NCI-H2227 treated with DMSO at 0.1 percent for 48 hours (cell line): ENCODE measurements at regions not wholly inside any gene's neighbourhood (a gene's known extent, or its start where the extent isn't known, plus 50 kb on each side); places are given as distances from the start of the nearest gene placed in this dataset.
"Not testable (repeated sequence)": the region's sequence is repeated elsewhere in the genome, so short reads cannot be mapped to it uniquely, and the experiment has no call there.

Experiments used
- DNase-seq: peaks from one replicate; lab custom pipeline; 2025; lab: John Stamatoyannopoulos, UW

DNA sequence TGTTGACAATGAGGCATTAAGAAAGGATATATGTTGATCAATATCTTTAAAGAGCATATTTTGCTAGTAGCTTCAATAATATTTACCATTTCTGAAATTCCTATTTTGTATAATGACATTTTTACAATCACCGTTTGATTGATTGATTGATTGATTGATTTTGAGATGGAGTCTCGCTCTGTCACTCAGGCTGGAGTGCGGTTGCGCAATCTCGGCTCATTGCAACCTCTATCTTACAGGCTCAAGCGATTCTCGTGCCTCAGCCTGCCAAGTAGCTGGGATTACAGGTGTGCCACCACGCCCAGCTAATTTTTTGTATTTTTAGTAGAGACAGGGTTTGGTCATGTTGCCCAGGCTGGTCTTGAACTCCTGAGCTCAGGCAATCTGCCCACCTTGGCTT lies 150.9 kb upstream of the TEX13D start:
- DNase-seq = not testable (repeated sequence)

DNA sequence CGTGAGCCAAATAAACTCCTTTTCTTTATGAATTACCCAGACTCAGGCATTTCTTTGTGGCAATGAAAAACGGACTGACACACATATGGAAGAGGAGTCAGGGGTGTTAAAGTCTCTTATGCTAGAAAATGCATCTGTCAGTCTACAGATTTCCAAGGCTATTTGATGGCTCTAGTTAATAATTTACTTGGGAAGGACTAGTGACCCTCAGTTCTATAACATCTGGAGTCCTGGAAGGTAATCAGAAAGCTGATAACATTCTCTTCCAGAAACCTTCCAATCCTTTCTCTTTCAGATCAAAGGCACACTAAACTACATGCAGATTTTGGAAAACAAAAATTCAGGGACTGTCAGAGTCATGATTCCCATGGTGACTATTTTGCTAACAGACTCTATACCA lies 142.0 kb upstream of the TEX13D start:
- DNase-seq = no peak

DNA sequence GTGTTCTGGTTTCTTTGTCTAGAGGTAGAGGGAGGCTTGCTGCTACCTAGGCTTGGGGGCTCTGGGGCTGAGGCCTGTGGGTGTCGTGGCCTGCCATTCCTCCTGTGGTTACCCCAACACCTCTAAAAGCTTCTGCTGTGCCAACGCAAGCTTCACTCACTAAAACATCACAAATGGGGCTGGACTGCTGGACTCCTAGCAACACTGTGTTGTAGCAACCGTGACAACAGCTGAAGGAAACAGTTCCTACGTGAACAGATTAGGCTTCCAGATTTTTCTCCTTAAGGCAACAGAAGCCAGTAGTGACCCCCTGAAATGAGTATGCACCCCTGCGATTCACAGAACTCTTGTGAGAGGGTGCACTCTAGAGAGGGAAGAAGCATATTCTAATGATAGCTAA lies 138.3 kb upstream of the TEX13D start:
- DNase-seq = no peak

DNA sequence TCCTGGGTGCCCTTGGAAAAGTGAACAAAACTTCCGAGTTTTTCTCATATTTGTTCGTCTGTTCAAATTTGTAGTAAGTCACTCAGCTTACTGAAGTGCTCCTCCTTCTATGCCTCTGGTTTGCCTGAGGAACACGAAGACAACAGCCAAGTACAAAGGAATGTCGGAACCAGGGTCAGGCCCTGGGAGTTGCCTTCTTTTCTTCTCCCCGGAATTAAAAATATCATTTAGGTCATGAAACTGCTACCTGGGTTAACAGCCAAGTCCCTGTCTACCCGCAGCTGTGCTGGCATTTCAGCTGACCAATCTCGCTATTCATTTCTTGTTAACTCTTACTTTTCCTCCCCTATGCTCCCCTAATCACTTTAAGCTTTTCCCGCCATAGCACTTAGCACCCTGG lies 137.6 kb upstream of the TEX13D start:
- DNase-seq = no peak

DNA sequence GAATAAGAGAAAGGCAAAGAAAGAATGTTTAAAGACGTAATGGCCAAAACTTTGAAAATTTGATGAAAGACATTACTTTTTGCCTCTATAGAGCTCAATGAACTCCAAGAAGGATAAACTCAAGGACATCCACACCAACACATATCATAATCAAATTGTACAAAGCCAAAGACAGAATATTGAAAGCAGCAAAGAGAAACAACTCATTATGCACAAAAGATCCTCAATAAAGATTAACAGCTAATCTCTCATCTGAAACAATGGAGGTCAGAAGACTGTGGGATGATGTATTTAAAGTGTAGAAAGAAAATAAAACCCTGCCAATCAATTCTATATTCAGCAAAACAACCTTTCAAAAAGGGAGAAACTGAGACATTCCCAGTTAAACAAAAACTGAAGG lies 129.1 kb upstream of the TEX13D start:
- no peak for DNase-seq

DNA sequence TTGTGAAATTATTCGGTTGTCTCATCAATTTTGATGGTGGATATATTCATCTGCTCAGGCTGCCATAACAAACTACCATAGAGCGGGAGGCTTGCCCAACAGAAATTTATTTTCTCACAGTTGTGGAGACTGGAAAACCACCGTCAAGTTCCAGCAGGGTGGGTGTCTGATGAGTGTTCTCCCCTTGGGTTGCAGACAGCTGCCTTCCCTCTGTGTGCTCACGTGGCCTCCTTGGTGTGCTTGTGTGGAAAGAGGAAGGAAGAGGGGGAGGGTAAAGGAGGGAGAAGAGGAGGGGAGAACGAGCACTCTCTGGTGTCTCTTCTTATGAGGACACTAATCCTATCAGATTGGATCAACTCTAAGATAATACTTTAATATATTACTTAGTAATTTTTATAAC lies 123.8 kb upstream of the TEX13D start:
- DNase-seq = no peak

DNA sequence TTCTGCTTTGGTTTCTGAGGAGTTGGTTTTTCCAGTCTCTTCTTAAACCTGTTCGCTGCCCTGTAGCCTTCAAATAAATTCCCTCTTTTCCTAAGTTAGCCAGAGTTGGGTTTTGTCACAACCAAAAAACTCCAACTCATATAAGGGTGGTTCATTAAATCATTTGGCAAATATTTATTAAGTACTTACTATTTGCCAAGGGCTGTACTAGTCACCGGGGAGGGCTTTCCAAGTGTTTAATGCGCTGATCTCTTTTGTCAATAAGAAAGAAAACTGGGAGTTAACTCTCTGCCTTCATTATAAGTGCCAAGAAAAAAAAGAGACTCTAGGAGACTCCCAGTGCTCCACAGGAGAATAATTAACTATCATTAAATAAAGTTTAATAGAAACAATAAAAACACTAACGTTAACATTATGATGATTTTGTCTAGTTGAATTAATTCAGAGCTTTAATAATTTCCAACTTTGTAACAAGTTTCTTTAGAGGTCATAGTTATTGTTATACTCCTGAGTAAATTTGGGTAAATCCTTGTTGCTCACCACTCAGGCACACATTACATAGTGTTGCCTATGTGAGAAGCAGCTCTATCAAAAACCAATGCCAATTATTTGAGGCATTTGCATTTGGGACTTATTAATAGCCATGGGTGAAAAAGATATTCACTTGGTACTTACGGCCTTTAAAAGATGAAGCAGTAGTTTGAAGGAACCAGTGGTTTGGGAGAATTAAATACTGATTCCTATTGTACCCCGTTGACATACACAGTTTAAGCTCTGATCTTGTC lies 122.5 kb upstream of the TEX13D start:
- no peak for DNase-seq

DNA sequence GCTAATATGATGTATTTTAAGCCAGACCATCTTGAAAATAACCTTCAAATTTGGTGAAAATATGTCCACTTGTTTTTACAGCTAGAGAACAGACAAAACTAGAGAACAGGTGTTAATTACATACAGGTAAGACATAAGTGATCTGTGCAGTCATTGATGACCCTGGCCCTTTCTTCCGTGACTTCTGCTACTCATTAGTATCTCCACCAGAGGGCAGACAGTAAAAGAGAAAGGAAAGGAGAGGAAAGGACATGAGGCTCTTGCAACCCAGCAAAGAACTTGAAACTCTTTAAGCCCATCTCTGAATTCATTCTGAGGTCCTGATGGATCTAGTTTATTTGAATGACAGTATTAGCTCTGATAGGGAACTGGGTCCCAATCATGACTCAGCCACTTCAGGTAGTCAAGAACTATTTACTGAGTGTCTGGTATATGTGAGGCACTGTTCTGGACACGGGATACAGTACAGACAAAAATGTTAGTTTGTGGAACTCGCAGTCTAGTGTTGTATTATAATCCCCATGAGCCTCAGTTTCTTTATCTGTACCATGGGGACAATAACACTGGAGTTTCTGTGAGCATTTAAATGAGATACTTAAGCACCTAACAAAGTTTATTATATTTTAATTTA lies 121.0 kb upstream of the TEX13D start:
- peak; percentile 19 for DNase-seq

DNA sequence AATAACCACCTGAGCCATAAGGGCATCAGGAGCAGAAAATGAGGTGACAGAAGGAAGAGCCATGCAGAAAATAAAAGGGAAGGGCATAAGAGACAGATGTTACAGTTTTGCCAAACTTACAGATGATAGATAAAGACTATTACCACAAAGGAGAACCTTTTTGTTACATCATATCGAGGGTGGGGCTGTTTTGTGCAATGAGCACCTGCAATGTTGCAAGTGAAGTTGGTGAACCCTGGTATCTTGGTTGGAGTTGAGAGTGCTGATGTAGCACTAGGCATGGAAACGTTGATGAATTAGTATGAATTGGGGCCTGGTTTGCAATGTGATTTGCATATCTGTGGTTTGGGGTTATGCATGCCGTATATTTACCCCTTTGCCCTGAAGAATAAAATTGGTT lies 119.8 kb upstream of the TEX13D start:
- DNase-seq = no peak

DNA sequence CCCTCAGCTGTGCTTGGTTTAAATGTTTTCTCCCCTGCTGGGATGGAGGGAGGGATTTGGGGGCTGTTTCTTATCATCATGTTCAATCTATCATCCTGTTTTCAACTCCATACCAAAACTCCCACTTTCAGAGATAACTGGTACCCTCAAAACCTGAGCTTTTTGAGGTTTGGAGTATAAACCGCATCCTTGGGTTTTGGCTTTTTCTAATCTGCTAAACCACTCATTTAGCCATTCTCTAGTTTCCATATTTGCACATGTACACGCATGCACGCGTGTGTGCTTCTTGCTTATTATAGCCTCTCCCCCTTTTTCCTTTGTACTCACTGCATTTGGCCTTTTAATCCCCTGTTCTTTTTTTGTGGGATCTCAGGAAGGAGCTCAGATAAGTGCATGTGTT lies 116.7 kb upstream of the TEX13D start:
- DNase-seq = no peak

DNA sequence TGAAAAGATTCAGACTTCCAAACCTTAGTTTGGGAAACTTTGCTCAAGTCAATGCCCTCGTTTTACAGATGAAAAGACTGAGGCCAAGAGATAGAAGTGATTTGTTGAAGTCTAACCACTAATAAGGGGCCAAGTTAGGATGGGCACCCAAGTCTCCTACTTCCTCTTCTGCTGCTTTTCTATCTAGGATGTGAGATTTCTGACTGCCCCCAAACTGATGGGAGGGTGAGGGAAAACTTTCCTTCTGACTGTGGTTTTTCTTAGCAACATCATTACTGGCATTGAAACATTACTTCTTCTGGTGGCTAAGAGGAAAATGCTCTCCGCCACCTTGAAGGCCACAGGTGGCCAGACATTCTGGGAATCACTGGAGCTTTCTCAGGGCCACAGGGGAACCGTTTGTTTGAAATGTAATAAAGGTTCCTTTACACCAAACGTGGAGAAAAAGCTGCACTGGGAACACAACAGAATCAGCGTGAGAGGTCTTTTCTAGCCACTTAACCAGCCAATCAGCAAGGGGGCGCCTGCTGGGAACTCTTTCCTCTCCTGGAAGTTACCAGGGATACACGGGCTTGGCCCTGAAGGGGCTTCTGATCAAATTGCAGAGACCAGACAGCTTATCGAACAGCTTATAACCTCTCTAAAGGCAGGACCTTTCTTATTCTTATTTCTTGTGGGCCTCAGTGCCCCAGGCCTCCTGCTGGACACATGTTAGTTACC lies 115.9 kb upstream of the TEX13D start:
- no peak for DNase-seq

DNA sequence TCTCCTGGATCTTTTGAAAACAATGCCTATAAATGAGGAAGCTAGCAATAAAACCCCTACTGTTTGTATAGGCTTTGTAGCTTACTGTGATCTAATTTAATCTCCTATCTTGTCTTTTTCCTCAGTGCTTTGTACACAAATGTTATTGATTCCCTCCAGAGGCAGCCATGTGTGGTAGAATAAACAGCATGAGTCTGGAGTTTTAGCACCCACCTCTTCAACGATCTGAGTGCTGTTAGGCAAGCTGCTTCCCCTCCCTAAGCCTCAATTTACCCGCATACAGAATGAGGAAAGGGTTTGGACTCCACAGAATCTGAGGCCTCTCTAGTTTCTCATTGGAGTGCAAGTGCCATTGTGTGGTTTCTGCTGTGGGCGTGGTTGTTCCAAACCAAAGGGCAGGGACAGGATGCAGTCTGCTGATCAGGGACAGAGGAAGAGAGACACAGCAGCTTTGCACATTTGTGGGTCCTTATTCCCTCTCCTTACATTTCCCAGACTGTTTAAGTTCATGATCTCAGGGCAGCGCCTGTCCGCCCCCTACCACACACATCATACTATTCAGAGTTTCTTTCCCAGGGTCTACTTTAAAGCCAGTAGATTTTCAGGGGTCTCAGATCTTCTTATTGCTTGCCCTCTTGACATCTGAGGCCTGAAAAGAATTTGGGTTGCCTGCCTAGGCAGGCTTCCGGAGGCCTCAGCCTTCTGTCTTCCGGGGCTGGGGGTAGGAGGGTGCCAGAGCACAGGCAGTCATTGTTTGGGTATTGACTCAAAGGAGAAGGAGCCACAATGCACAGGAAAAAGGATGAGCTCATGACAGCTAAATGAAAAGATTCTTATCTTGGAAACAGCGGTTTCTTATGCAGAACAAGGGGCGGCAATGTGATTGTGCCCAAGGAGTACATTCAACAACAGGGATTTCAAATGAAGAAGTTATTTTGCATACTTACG lies 114.9 kb upstream of the TEX13D start:
- DNase-seq = no peak

DNA sequence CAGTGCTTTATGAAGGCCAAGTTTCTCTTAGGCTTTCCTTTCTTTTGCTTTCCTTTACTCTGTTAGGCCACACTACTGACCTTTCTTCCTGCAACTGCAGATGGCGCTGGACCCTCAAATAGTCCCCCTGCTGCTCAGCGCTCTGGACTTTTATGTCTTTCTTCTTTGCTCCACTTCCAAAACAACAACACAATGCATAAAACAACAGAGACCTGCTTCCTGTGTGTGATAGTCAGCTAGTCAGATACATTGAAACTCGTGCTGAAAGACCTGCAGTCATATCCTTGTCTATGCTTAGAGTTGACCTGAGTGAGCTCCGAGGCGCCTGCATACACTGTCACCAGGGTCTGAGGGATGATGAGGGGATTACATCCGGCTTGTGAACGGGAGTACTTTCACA lies 108.9 kb upstream of the TEX13D start:
- DNase-seq = no peak

DNA sequence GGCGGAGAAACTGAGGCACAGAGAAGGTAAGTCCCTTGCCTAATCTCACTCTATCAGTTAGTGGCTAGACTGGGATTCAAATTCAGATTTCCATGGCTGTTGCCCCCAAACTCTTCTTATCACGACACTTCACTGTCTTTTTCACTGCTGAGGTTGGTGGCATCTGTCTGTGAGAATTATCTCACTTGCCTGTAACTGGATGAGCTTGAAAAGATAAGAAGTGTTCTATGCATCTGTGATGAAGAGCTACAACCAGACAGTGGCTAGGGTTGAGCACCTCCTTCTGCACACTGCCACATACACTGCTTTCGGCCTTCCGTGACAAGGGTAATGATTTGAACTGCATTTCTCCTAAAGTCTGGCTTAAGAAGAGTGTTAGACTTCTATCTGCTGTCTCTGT lies 107.9 kb upstream of the TEX13D start:
- DNase-seq = no peak

DNA sequence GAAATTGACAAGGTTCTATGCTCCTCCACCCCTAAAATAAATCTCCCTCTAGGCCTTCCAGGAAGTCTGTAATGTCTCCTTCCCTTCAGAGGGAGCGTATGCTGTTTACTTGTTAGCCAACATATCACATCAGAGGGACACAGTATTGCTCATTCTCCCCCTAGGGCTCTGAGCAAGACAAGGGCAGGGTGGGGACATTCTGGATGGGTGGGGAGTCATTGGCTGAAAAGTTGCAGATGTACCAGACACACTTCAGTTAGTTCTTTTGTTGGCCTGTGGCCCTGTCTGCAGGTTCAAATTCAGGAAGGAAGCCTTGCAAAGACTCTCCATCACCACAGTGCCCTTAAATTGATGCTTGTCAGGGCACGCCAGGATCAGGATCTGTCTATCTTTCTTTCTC lies 106.3 kb upstream of the TEX13D start:
- no peak for DNase-seq

DNA sequence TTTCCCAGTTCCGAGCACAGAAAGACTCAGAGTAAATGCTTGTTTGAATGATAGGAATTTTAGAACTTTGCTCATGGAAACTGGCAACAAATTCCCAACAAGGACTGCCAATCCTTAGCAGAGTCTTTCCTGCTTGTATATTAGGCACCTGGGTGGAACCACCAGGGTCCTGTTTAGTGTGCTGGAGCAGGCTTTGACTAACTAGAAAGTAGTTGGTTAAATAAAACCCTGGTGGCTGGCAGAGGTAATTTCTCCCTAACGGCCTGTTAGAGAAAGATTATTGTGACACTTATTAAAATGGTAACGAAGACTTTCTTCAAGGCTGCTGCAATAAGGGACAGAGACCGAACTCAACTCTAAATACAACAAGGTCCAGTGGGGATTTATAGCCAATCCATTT lies 103.6 kb upstream of the TEX13D start:
- no peak for DNase-seq

DNA sequence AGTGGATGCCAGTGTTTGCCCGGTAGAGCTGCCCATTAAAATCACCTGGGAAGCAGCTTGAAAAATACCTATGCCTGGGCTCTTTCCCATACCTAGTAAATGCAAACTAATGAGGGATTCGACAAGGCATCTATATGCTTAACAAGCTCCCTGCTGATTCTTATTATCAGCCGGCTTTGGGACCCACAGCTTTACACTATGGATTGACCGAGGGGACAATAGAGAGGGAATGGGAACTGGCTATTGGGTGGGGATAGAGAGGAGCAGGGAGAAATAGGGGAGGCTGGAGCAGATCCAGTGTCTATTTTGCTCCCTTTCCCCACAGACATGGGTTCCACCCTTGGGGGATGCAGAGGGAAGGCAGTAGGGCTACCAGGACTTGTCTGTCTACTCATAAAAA lies 103.1 kb upstream of the TEX13D start:
- DNase-seq = no peak

DNA sequence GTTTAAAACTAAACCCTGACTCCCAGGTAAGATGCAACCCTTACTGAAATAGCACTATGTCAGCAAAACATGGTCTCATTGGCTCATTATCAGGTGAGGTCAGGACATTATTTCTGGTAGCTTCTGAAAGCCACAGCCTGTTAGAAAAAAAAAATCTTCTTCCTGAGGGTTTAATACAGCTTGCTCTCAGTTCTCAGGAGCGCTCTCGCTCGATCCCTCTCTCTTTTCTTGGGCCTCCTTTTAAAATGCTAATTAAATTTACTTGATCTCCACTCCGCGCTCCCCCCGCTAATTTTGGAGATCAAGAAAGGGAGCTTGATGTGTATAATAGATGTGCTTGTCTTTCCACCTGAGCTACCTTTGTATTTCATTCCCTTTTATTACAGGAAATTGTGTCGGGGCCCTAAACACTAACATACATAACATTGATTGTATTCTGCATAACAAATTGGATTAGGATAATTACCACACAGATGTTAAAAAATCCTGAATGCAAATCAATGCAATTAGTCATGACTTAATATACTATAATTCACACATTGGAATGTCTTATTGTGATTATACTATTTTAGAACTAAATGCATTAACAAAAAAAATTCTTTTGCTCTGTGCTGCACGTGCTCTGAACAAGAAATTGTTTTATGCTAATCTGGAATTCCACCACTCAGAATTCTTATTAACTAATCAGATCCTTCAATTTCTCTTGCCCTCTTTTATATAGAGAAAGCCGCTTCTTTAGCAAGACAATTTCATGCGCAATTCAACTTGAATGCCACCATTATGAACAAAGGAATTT lies 101.6 kb upstream of the TEX13D start:
- DNase-seq = no peak

DNA sequence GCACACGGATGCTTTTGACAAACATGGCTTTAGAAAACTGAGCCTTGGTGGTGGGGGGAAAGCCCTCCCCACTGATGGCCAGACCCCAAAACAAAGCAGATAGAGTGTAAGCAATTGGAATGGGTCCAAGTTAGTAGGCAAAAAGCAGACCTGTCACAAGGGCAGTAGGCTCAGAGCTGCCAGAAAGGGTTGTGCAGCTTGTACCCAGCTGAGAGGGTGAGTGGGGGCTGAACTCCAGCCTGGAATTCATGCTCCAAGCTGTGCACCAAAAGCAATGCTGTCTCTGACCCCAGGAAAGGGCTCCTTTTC lies 101.1 kb upstream of the TEX13D start:
- DNase-seq = no peak

DNA sequence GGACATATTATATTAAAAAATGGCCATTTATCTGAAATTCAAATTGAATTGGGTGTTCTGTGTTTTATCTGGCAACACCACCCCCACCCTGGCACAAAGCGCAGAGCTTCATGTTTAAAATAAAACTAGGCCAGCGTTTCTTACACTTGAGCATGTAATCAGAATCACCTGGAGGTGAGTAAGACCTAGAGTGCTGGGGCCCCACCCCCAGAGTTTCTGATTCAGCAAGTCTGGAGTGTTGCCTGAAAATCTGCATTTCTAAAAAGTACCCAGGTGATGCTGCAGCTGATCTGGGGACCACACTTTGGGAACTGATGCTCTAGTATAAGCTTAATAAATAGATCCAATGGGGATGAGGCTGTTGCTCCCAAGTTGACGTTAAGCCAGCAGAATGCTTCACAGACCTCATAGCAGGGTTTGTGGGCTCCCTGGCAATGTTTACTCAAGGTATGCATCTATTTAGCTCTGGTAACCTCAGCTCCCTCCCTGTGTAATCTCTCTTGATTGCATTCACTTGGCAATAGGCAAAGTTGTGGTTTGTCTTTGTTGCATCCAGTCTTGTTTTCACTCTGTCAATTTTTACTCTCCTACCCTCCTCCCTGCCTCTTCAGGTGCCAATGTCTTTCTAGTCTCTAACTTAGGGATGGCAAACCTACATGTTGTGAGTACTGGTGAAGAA lies 99.8 kb upstream of the TEX13D start:
- DNase-seq = no peak

DNA sequence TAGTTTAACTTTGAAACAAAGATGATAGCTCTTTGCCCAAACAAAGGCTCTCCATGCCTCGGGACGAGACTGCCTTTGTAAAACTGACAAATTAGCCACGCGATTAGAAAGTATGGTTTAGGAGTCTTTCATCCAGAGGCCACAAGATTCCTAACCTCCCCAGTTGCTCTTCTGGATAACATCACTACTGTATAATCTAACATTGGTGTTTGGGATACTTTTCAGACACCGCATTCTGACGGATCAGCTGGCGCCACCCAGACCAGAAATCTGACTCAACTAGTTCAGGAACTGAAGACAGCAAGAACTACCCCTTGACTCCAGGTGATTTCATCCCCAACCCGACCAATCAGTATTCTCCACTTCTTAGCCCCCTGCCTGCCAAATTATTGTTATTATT lies 98.1 kb upstream of the TEX13D start:
- DNase-seq = no peak
